Upper lobe of left lung (tissue), 4 donors: ENCODE measurements at regions not wholly inside any gene's neighbourhood (a gene's known extent, or its start where the extent isn't known, plus 50 kb on each side); places are given as distances from the start of the nearest gene placed in this dataset.

Experiments used
- POLR2AphosphoS5 ChIP-seq, 2 donors: sonication (generic); formaldehyde crosslinking; IDR thresholded peaks; one replicate each; pipeline ENCODE4 v1.5.1; 2017; ENCODE audit warnings: antibody characterized with exemption in 2 of 2
- TF ChIP-seq, protein P1 (sequence below), 6 experiments: fragments of 450-650 bp in 4 of 6; fragments of 200-600 bp in 2 of 6; sonication (generic) in 2 of 6; IDR thresholded peaks; one replicate each; pipeline ENCODE4 v1.5.1; 2016 to 2019; ENCODE audit warnings: antibody characterized with exemption in 6 of 6

DNA sequence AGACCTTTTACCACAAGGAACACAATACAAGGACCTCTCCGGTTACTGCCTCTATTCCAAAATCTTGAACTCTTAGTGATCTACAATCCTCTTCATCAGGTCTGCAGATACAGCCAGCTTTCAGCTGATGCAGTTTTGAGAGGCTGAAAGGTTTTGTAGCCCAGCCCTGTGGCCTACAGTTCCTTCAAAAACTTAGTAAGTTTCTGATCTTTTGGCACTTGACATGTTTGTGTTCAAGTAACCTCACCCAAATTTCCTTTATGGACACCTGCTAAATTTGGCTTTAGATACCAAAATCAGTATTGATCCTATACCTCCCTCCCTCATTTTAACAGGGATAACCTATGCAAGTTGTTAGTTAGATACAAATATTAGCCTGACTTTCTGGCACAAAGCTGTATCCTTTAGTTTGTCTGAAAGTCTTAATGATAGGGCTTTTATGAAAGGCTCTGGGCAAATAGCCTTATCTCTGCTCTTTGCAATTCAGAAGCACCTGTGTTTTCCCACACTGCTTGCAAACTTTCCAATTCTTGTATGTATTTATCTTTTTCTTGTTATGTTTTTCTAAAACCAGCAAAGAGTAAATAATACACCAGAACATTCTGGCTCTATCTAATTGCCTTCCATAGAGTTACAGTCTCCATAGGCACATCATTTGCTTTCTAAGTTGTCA lies 650.5 kb upstream of the KLHL29 start:
- TF ChIP-seq POLR2AphosphoS5 (IDR thresholded peaks at IDR 0.05) = no peak
- TF ChIP-seq, protein P1, sequence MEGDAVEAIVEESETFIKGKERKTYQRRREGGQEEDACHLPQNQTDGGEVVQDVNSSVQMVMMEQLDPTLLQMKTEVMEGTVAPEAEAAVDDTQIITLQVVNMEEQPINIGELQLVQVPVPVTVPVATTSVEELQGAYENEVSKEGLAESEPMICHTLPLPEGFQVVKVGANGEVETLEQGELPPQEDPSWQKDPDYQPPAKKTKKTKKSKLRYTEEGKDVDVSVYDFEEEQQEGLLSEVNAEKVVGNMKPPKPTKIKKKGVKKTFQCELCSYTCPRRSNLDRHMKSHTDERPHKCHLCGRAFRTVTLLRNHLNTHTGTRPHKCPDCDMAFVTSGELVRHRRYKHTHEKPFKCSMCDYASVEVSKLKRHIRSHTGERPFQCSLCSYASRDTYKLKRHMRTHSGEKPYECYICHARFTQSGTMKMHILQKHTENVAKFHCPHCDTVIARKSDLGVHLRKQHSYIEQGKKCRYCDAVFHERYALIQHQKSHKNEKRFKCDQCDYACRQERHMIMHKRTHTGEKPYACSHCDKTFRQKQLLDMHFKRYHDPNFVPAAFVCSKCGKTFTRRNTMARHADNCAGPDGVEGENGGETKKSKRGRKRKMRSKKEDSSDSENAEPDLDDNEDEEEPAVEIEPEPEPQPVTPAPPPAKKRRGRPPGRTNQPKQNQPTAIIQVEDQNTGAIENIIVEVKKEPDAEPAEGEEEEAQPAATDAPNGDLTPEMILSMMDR (IDR thresholded peaks at IDR 0.05) = no peak
